Gastroesophageal sphincter (tissue), 4 donors: ENCODE measurements at regions not wholly inside any gene's neighbourhood (a gene's known extent, or its start where the extent isn't known, plus 50 kb on each side); places are given as distances from the start of the nearest gene placed in this dataset.

Experiments used
- ATAC-seq: fragments of 150-250 bp; one replicate; pipeline ENCODE4 v1.9.1; 2016; ENCODE audit warnings: mild to moderate bottlenecking, moderate library complexity
- H3K27ac ChIP-seq, 4 donors: fragments of 200-600 bp; sonication (generic) in 3 of 4; 1 replicate in 3 of 4; 2 replicates in 1 of 4; pipeline ENCODE4 v1.5.1; 2016 to 2019
- H3K27me3 ChIP-seq: fragments of 200-600 bp; sonication (generic); one replicate; pipeline ENCODE4 v1.5.1; 2019
- H3K36me3 ChIP-seq, 2 donors: fragments of 200-600 bp; sonication (generic); one replicate each; pipeline ENCODE4 v1.5.1; 2019; ENCODE audit warnings: control low read depth in 1 of 2
- H3K4me1 ChIP-seq, 3 donors: fragments of 200-600 bp; sonication (generic); 1 replicate in 2 of 3; 2 replicates in 1 of 3; pipeline ENCODE4 v1.5.1; 2016 to 2019; ENCODE audit warnings: control low read depth in 2 of 3
- H3K4me3 ChIP-seq, 2 donors: fragments of 200-600 bp; sonication (generic); one replicate each; pipeline ENCODE4 v1.5.1; 2019; ENCODE audit warnings: mild to moderate bottlenecking in 1 of 2, moderate library complexity in 1 of 2
- H3K9me3 ChIP-seq, 3 donors: fragments of 200-600 bp; sonication (generic); one replicate each; pipeline ENCODE4 v1.5.1; 2017 to 2019; ENCODE audit warnings: control low read depth in 2 of 3
- EP300 ChIP-seq: sonication (generic); formaldehyde crosslinking; IDR thresholded peaks from one replicate; pipeline ENCODE4 v1.6.1; 2017; ENCODE audit warnings: antibody characterized with exemption, mild to moderate bottlenecking
- POLR2A ChIP-seq, 2 donors: fragments of 450-650 bp; IDR thresholded peaks; one replicate each; pipeline ENCODE4 v1.6.1; 2017; ENCODE audit warnings: antibody characterized with exemption in 2 of 2, mild to moderate bottlenecking in 2 of 2, moderate library complexity in 1 of 2
- POLR2AphosphoS5 ChIP-seq: sonication (generic); formaldehyde crosslinking; IDR thresholded peaks from one replicate; pipeline ENCODE4 v1.6.1; 2017; ENCODE audit warnings: antibody characterized with exemption
- WGBS, 2 donors: methylation state at CpG; one replicate each; pipeline ENCODE4 v1.1.5; 2018; ENCODE audit warnings: low coverage in 1 of 2; 5-methylcytosine and 5-hydroxymethylcytosine counted together
- TF ChIP-seq, protein P1 (sequence below), 4 experiments: fragments of 200-600 bp in 2 of 4; fragments of 450-650 bp in 2 of 4; sonication (generic) in 1 of 4; IDR thresholded peaks; one replicate each; pipeline ENCODE4 v1.5.1; 2017 to 2019; ENCODE audit warnings: antibody characterized with exemption in 4 of 4, mild to moderate bottlenecking in 2 of 4, moderate library complexity in 2 of 4

DNA sequence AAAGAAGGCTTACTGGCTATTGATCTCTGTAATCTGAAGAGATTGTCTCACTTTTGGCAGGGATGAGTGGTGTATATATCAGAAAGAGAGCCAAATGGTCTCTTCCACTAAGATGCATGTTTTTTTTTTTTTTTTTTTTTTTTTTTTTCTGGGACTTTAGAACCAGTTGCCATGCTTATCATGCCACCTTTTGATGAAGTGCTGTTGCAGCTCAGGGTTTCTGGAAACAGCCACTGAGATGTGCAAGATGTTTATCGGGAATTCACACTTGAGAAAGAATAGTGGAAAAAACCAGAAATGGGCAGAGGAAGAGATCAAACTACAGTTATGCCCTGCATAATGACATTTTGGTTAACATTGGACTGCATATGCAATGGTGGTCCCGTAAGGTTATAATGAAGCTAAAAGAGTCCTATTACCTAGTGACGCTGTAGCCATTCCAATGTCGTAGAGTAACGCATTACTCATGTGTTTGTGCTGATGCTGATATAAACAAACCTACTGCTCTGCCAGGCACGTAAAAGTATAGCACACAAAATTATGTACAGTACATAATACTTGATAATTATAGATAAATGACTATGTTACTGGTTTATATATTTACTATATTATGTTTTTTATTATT, 121.0 kb downstream of the KLF5 start:
- no peak for ATAC-seq

DNA sequence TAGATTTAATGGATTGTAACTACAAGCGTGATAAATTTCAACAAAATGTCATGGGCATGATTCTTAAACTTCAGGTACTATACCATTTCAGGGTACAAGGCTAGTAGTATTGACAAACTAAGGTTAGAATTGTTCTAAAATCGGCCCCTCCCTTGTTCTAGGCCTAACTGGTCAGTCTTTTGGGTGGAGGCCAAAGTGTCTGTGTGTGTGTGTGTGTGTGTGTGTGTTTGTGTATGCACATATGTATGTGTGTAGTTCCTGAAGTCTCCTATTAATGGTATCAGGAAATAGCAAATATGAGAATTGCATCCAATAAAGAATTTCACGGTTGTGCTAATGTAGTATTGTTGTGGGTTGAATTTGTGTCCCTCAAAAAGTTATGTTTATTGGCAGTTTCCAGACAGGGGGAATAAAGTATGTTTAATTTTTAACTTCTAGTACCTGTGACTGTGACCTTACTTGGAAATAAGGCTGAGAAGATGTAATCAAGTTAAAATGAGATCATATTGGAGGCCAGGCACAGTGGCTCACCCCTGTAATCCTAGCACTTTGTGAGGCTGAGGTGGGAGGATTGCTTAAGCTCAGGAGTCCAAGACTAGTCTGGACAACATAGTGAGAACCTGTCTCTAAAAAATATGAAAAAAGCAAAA, 119.2 kb downstream of the KLF5 start:
- no peak for ATAC-seq
- WGBS, 2 donors: 86 to 100% methylated on average over 2 to 3 of the region's 3 CpGs
- H3K4me3 ChIP-seq: no peak overlapping the region
- no peaks in the 10 kb centered on the region for H3K9me3 ChIP-seq
- no peaks in the 10 kb centered on the region for H3K27me3 ChIP-seq
- H3K27ac ChIP-seq: no peak overlapping the region
- TF ChIP-seq POLR2A (IDR thresholded peaks at IDR 0.05) (no peak), EP300 (no peak), POLR2AphosphoS5 (no peak)
- TF ChIP-seq, protein P1, sequence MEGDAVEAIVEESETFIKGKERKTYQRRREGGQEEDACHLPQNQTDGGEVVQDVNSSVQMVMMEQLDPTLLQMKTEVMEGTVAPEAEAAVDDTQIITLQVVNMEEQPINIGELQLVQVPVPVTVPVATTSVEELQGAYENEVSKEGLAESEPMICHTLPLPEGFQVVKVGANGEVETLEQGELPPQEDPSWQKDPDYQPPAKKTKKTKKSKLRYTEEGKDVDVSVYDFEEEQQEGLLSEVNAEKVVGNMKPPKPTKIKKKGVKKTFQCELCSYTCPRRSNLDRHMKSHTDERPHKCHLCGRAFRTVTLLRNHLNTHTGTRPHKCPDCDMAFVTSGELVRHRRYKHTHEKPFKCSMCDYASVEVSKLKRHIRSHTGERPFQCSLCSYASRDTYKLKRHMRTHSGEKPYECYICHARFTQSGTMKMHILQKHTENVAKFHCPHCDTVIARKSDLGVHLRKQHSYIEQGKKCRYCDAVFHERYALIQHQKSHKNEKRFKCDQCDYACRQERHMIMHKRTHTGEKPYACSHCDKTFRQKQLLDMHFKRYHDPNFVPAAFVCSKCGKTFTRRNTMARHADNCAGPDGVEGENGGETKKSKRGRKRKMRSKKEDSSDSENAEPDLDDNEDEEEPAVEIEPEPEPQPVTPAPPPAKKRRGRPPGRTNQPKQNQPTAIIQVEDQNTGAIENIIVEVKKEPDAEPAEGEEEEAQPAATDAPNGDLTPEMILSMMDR (IDR thresholded peaks at IDR 0.05): no peak
- H3K36me3 ChIP-seq: no peaks in the 10 kb centered on the region
- H3K4me1 ChIP-seq: no peaks in the 10 kb centered on the region

More for the DNA sequence above, 121.0 kb downstream of the KLF5 start:
- 79 to 84% methylated on average over 6 of the region's 6 CpGs for WGBS, 2 donors
- H3K4me3 ChIP-seq: no peak overlapping the region
- H3K36me3 ChIP-seq: no peaks in the 10 kb centered on the region
- no peaks in the 10 kb centered on the region for H3K9me3 ChIP-seq
- TF ChIP-seq, protein P1 (IDR thresholded peaks at IDR 0.05): no peak
- TF ChIP-seq POLR2AphosphoS5 (no peak), EP300 (no peak), POLR2A (IDR thresholded peaks at IDR 0.05) (no peak)
- no peaks in the 10 kb centered on the region for H3K27me3 ChIP-seq
- no peak overlapping the region for H3K27ac ChIP-seq
- no peaks in the 10 kb centered on the region for H3K4me1 ChIP-seq

DNA sequence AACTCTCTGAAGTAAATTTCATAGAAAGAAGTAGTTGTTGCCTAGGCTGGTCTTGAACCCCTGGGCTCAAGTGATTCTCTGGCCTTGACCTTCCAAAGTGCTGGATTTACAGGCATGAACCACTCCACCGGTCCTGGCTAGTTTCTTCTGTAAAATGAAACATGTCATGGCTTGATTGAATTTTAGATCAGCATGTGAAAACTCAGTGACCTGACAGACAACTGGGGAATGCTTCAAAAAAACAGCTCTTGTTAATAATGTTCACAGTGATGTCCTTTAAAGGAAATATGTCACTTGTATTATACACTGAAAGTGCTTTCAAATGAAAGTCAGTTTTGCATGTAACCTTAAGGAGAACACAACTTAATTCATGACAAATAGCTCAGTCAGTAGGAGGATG, 118.2 kb downstream of the KLF5 start:
- TF ChIP-seq EP300 (no peak), POLR2A (IDR thresholded peaks at IDR 0.05) (no peak), POLR2AphosphoS5 (no peak)
- TF ChIP-seq, protein P1 (IDR thresholded peaks at IDR 0.05): no peak
- H3K27me3 ChIP-seq: no peaks in the 10 kb centered on the region
- H3K9me3 ChIP-seq: no peaks in the 10 kb centered on the region
- 60 to 80% methylated on average over 1 of the region's 1 CpG for WGBS, 2 donors
- no peak overlapping the region for H3K4me3 ChIP-seq
- H3K27ac ChIP-seq: no peak overlapping the region
- no peak for ATAC-seq
- H3K36me3 ChIP-seq: no peaks in the 10 kb centered on the region
- no peaks in the 10 kb centered on the region for H3K4me1 ChIP-seq

DNA sequence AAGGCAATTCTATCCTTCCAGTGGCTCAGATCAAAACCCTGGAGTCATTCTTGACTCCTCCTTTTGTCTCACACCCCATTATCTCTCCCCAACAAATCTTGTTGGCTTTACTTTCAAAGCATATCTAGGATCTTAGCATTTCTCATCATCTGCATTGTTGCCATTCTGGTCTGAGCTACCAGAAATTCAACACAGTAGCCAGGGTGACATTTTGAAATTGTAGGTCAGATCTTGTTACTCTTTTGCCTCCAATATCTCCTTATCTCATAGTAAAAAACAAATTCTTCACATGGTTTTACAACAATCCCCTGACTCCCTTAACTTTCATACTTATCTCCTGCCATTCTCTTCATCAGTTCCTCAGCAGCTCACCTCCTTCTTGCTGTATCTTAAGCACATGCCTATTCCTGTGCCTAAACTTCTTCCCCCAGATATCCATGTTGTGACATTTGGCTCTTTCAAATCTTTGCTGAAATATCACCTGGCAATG, 115.8 kb downstream of the KLF5 start:
- H3K27ac ChIP-seq: no peak overlapping the region
- H3K36me3 ChIP-seq: no peaks in the 10 kb centered on the region
- H3K4me1 ChIP-seq: no peaks in the 10 kb centered on the region
- no peak overlapping the region for H3K4me3 ChIP-seq
- no peaks in the 10 kb centered on the region for H3K9me3 ChIP-seq
- no peak for ATAC-seq
- H3K27me3 ChIP-seq: no peaks in the 10 kb centered on the region
- TF ChIP-seq POLR2AphosphoS5 (no peak), POLR2A (IDR thresholded peaks at IDR 0.05) (no peak), EP300 (no peak)
- TF ChIP-seq, protein P1 (IDR thresholded peaks at IDR 0.05): no peak

DNA sequence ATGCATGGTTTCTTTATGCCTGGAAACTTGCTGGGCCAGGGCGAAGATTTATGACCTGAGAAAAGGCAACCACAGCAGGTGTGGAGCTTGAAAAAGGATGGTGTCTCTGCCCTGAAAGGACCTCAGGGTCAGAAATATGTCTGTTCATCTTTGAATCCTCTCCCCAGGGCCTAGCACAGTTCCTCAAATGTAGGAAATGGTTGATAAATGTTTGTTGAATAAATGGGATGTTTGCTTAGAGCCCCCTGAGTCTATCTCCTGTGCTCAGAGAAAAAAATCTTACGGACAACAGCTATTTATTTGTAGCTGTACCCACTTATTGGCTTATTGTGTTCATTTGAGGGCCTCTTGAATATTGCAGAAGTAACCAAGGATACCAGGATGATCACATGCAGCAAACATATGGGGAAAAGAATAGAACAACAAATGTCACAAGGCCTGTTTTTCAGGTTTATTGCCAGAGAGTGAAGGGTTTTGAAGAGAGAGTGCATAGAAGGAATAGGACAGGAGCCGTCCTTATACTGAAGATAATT, 114.5 kb downstream of the KLF5 start:
- TF ChIP-seq, protein P1 (IDR thresholded peaks at IDR 0.05): no peak
- TF ChIP-seq EP300: no peak
- TF ChIP-seq POLR2A (IDR thresholded peaks at IDR 0.05): no peak
- no peak for TF ChIP-seq POLR2AphosphoS5
- Histone ChIP-seq H3K9me3 (no peaks in the 10 kb centered on the region), H3K4me3 (no peak overlapping the region), H3K4me1 (no peaks in the 10 kb centered on the region), H3K36me3 (no peaks in the 10 kb centered on the region), H3K27ac (no peak overlapping the region), H3K27me3 (no peaks in the 10 kb centered on the region)
- ATAC-seq: no peak
- 96 to 100% methylated on average over 3 of the region's 3 CpGs for WGBS, 2 donors
